ENCODE measurements at regions not wholly inside any gene's neighbourhood (a gene's known extent, or its start where the extent isn't known, plus 50 kb on each side); places are given as distances from the start of the nearest gene placed in this dataset.
"Not testable (repeated sequence)": the region's sequence is repeated elsewhere in the genome, so short reads cannot be mapped to it uniquely, and the experiment has no call there.

- WGBS, 2 donors: 64 to 77% methylated on average over 1 of the region's 1 CpG
- no peaks in the 10 kb centered on the region for H3K36me3 ChIP-seq (ENCODE audit: control insufficient read depth in 2 of 2, insufficient read depth in 2 of 2, low read length in 1 of 2)
- H3K9me3 ChIP-seq (ENCODE audit: control insufficient read depth in 2 of 2, insufficient read depth in 1 of 2, low read depth in 1 of 2, low read length in 1 of 2): no peaks in the 10 kb centered on the region
- H3K4me1 ChIP-seq (ENCODE audit: control insufficient read depth in 2 of 2, insufficient read depth in 2 of 2, low read length in 1 of 2): no peaks in the 10 kb centered on the region
- H3K4me3 ChIP-seq (ENCODE audit: low read depth in 1 of 2, low read length in 2 of 2): no peak overlapping the region
- H3K27me3 ChIP-seq (ENCODE audit: control insufficient read depth in 1 of 2, insufficient read depth in 2 of 2, low read length in 2 of 2): no peaks in the 10 kb centered on the region
- no peak overlapping the region for H3K27ac ChIP-seq (ENCODE audit: low read depth in 2 of 2, low read length in 1 of 2)
These were observed 270.7 kb upstream of the CELF4 start for GRCh38 chr18:37836071-37836970.

GRCh38 chr18:37832010-37832695 is 266.6 kb upstream of the CELF4 start:
- not testable (repeated sequence) for H3K27me3 ChIP-seq (ENCODE audit: control insufficient read depth in 1 of 2, insufficient read depth in 2 of 2, low read length in 2 of 2); H3K27ac ChIP-seq (ENCODE audit: low read depth in 2 of 2, low read length in 1 of 2); H3K4me1 ChIP-seq (ENCODE audit: control insufficient read depth in 2 of 2, insufficient read depth in 2 of 2, low read length in 1 of 2); H3K4me3 ChIP-seq (ENCODE audit: low read depth in 1 of 2, low read length in 2 of 2); H3K9me3 ChIP-seq (ENCODE audit: control insufficient read depth in 2 of 2, insufficient read depth in 1 of 2, low read depth in 1 of 2, low read length in 1 of 2); H3K36me3 ChIP-seq (ENCODE audit: control insufficient read depth in 2 of 2, insufficient read depth in 2 of 2, low read length in 1 of 2)
- WGBS, 2 donors: 87 to 89% methylated on average over 11 to 15 of the region's 15 CpGs

- no peaks in the 10 kb centered on the region for H3K9me3 ChIP-seq (ENCODE audit: control insufficient read depth in 2 of 2, insufficient read depth in 1 of 2, low read depth in 1 of 2, low read length in 1 of 2)
- H3K4me1 ChIP-seq (ENCODE audit: control insufficient read depth in 2 of 2, insufficient read depth in 2 of 2, low read length in 1 of 2): no peaks in the 10 kb centered on the region
- H3K27ac ChIP-seq (ENCODE audit: low read depth in 2 of 2, low read length in 1 of 2): no peak overlapping the region
- no peak overlapping the region for H3K4me3 ChIP-seq (ENCODE audit: low read depth in 1 of 2, low read length in 2 of 2)
- no peaks in the 10 kb centered on the region for H3K36me3 ChIP-seq (ENCODE audit: control insufficient read depth in 2 of 2, insufficient read depth in 2 of 2, low read length in 1 of 2)
- 42 to 67% methylated on average over 3 of the region's 3 CpGs for WGBS, 2 donors
- no peaks in the 10 kb centered on the region for H3K27me3 ChIP-seq (ENCODE audit: control insufficient read depth in 1 of 2, insufficient read depth in 2 of 2, low read length in 2 of 2)
These were observed 247.4 kb upstream of the CELF4 start for GRCh38 chr18:37812961-37813360.

- no peaks in the 10 kb centered on the region for H3K27me3 ChIP-seq (ENCODE audit: control insufficient read depth in 1 of 2, insufficient read depth in 2 of 2, low read length in 2 of 2)
- H3K4me3 ChIP-seq (ENCODE audit: low read depth in 1 of 2, low read length in 2 of 2): no peak overlapping the region
- H3K4me1 ChIP-seq (ENCODE audit: control insufficient read depth in 2 of 2, insufficient read depth in 2 of 2, low read length in 1 of 2): no peaks in the 10 kb centered on the region
- H3K36me3 ChIP-seq (ENCODE audit: control insufficient read depth in 2 of 2, insufficient read depth in 2 of 2, low read length in 1 of 2): no peaks in the 10 kb centered on the region
- WGBS, 2 donors: 82 to 84% methylated on average over 8 of the region's 8 CpGs
- H3K27ac ChIP-seq (ENCODE audit: low read depth in 2 of 2, low read length in 1 of 2): no peak overlapping the region
- no peaks in the 10 kb centered on the region for H3K9me3 ChIP-seq (ENCODE audit: control insufficient read depth in 2 of 2, insufficient read depth in 1 of 2, low read depth in 1 of 2, low read length in 1 of 2)
These were observed 240.3 kb upstream of the CELF4 start for GRCh38 chr18:37805773-37806404.

GRCh38 chr18:37796823-37797349 is 231.3 kb upstream of the CELF4 start:
- no peaks in the 10 kb centered on the region for H3K4me1 ChIP-seq (ENCODE audit: control insufficient read depth in 2 of 2, insufficient read depth in 2 of 2, low read length in 1 of 2)
- no peaks in the 10 kb centered on the region for H3K27me3 ChIP-seq (ENCODE audit: control insufficient read depth in 1 of 2, insufficient read depth in 2 of 2, low read length in 2 of 2)
- 77 to 78% methylated on average over 6 of the region's 6 CpGs for WGBS, 2 donors
- no peak overlapping the region for H3K4me3 ChIP-seq (ENCODE audit: low read depth in 1 of 2, low read length in 2 of 2)
- no peaks in the 10 kb centered on the region for H3K9me3 ChIP-seq (ENCODE audit: control insufficient read depth in 2 of 2, insufficient read depth in 1 of 2, low read depth in 1 of 2, low read length in 1 of 2)
- H3K36me3 ChIP-seq (ENCODE audit: control insufficient read depth in 2 of 2, insufficient read depth in 2 of 2, low read length in 1 of 2): no peaks in the 10 kb centered on the region
- H3K27ac ChIP-seq (ENCODE audit: low read depth in 2 of 2, low read length in 1 of 2): no peak overlapping the region

GRCh38 chr18:37787452-37787851 is 221.9 kb upstream of the CELF4 start:
- H3K27ac ChIP-seq (ENCODE audit: low read depth in 2 of 2, low read length in 1 of 2): no peak overlapping the region
- no peak overlapping the region for H3K4me3 ChIP-seq (ENCODE audit: low read depth in 1 of 2, low read length in 2 of 2)
- no peaks in the 10 kb centered on the region for H3K9me3 ChIP-seq (ENCODE audit: control insufficient read depth in 2 of 2, insufficient read depth in 1 of 2, low read depth in 1 of 2, low read length in 1 of 2)
- no peaks in the 10 kb centered on the region for H3K36me3 ChIP-seq (ENCODE audit: control insufficient read depth in 2 of 2, insufficient read depth in 2 of 2, low read length in 1 of 2)
- H3K4me1 ChIP-seq (ENCODE audit: control insufficient read depth in 2 of 2, insufficient read depth in 2 of 2, low read length in 1 of 2): no peaks in the 10 kb centered on the region
- no peaks in the 10 kb centered on the region for H3K27me3 ChIP-seq (ENCODE audit: control insufficient read depth in 1 of 2, insufficient read depth in 2 of 2, low read length in 2 of 2)

- Histone ChIP-seq H3K4me1 (ENCODE audit: control insufficient read depth in 2 of 2, insufficient read depth in 2 of 2, low read length in 1 of 2) (no peaks in the 10 kb centered on the region), H3K27ac (ENCODE audit: low read depth in 2 of 2, low read length in 1 of 2) (no peak overlapping the region), H3K36me3 (ENCODE audit: control insufficient read depth in 2 of 2, insufficient read depth in 2 of 2, low read length in 1 of 2) (no peaks in the 10 kb centered on the region), H3K4me3 (ENCODE audit: low read depth in 1 of 2, low read length in 2 of 2) (no peak overlapping the region), H3K27me3 (ENCODE audit: control insufficient read depth in 1 of 2, insufficient read depth in 2 of 2, low read length in 2 of 2) (no peaks in the 10 kb centered on the region), H3K9me3 (ENCODE audit: control insufficient read depth in 2 of 2, insufficient read depth in 1 of 2, low read depth in 1 of 2, low read length in 1 of 2) (no peaks in the 10 kb centered on the region)
- 65 to 68% methylated on average over 5 of the region's 5 CpGs for WGBS, 2 donors
These were observed 218.2 kb upstream of the CELF4 start for GRCh38 chr18:37783771-37784170.

- H3K36me3 ChIP-seq (ENCODE audit: control insufficient read depth in 2 of 2, insufficient read depth in 2 of 2, low read length in 1 of 2): no peaks in the 10 kb centered on the region
- no peak overlapping the region for H3K27ac ChIP-seq (ENCODE audit: low read depth in 2 of 2, low read length in 1 of 2)
These were observed 213.6 kb upstream of the CELF4 start for GRCh38 chr18:37779220-37779619.

GRCh38 chr18:37778417-37779165 is 213.0 kb upstream of the CELF4 start:
- 23 to 25% methylated on average over 21 of the region's 21 CpGs for WGBS, 2 donors

More at GRCh38 chr18:37779220-37779619, 213.6 kb upstream of the CELF4 start:
- Histone ChIP-seq H3K4me3 (ENCODE audit: low read depth in 1 of 2, low read length in 2 of 2) (no peak overlapping the region), H3K27me3 (ENCODE audit: control insufficient read depth in 1 of 2, insufficient read depth in 2 of 2, low read length in 2 of 2) (no peaks in the 10 kb centered on the region), H3K4me1 (ENCODE audit: control insufficient read depth in 2 of 2, insufficient read depth in 2 of 2, low read length in 1 of 2) (no peaks in the 10 kb centered on the region), H3K9me3 (ENCODE audit: control insufficient read depth in 2 of 2, insufficient read depth in 1 of 2, low read depth in 1 of 2, low read length in 1 of 2) (no peaks in the 10 kb centered on the region)
- WGBS, 2 donors: 72 to 87% methylated on average over 7 of the region's 7 CpGs

More at GRCh38 chr18:37778417-37779165, 213.0 kb upstream of the CELF4 start:
- no peak overlapping the region for H3K4me3 ChIP-seq (ENCODE audit: low read depth in 1 of 2, low read length in 2 of 2)
- H3K9me3 ChIP-seq (ENCODE audit: control insufficient read depth in 2 of 2, insufficient read depth in 1 of 2, low read depth in 1 of 2, low read length in 1 of 2): no peaks in the 10 kb centered on the region
- no peaks in the 10 kb centered on the region for H3K4me1 ChIP-seq (ENCODE audit: control insufficient read depth in 2 of 2, insufficient read depth in 2 of 2, low read length in 1 of 2)
- H3K36me3 ChIP-seq (ENCODE audit: control insufficient read depth in 2 of 2, insufficient read depth in 2 of 2, low read length in 1 of 2): no peaks in the 10 kb centered on the region
- H3K27ac ChIP-seq (ENCODE audit: low read depth in 2 of 2, low read length in 1 of 2): no peak overlapping the region
- H3K27me3 ChIP-seq (ENCODE audit: control insufficient read depth in 1 of 2, insufficient read depth in 2 of 2, low read length in 2 of 2): no peaks in the 10 kb centered on the region

All from esophagus (tissue), 2 donors.